GM19035 (cell line): ENCODE measurements at regions not wholly inside any gene's neighbourhood (a gene's known extent, or its start where the extent isn't known, plus 50 kb on each side); places are given as distances from the start of the nearest gene placed in this dataset.
"Not testable (repeated sequence)": the region's sequence is repeated elsewhere in the genome, so short reads cannot be mapped to it uniquely, and the experiment has no call there.

Experiments used
- ATAC-seq: cut with Tn5 transposase; IDR thresholded peaks from one replicate; pipeline ENCODE4 v1.9.1; 2021; ENCODE audit not compliant: unreplicated experiment

GRCh38 chr3:101142160-101142559, 148.9 kb upstream of the ABI3BP start:
- no peak for ATAC-seq

- no peak for ATAC-seq
These were observed 147.9 kb upstream of the ABI3BP start for GRCh38 chr3:101141135-101141534.

GRCh38 chr3:101138817-101139216, 145.6 kb upstream of the ABI3BP start:
- ATAC-seq = no peak

GRCh38 chr3:101134331-101134730, 141.1 kb upstream of the ABI3BP start:
- ATAC-seq = no peak

GRCh38 chr3:101133652-101134051, 140.4 kb upstream of the ABI3BP start:
- ATAC-seq = no peak

- not testable (repeated sequence) for ATAC-seq
These were observed 140.0 kb upstream of the ABI3BP start for GRCh38 chr3:101133197-101133596.

GRCh38 chr3:101131767-101132166, 138.5 kb upstream of the ABI3BP start:
- ATAC-seq = no peak

- ATAC-seq = no peak
These were observed 135.6 kb upstream of the ABI3BP start for GRCh38 chr3:101128786-101129185.

- ATAC-seq = no peak
These were observed 134.8 kb upstream of the ABI3BP start for GRCh38 chr3:101128001-101128400.

- no peak for ATAC-seq
These were observed 130.9 kb upstream of the ABI3BP start for GRCh38 chr3:101124125-101124524.

GRCh38 chr3:101123081-101123480, 129.9 kb upstream of the ABI3BP start:
- ATAC-seq = no peak

GRCh38 chr3:101122681-101123080, 129.5 kb upstream of the ABI3BP start:
- ATAC-seq = no peak

- ATAC-seq = no peak
These were observed 126.8 kb upstream of the ABI3BP start for GRCh38 chr3:101120039-101120438.

GRCh38 chr3:101119535-101119934, 126.3 kb upstream of the ABI3BP start:
- no peak for ATAC-seq

GRCh38 chr3:101117980-101118379, 124.8 kb upstream of the ABI3BP start:
- ATAC-seq = no peak

- no peak for ATAC-seq
These were observed 124.2 kb upstream of the ABI3BP start for GRCh38 chr3:101117465-101117864.

- not testable (repeated sequence) for ATAC-seq
These were observed 117.1 kb upstream of the ABI3BP start for GRCh38 chr3:101110295-101110694.

- no peak for ATAC-seq
These were observed 111.1 kb upstream of the ABI3BP start for GRCh38 chr3:101104321-101104720.

- ATAC-seq = no peak
These were observed 109.6 kb upstream of the ABI3BP start for GRCh38 chr3:101102678-101103296.

GRCh38 chr3:101100361-101101009, 107.3 kb upstream of the ABI3BP start:
- no peak for ATAC-seq

GRCh38 chr3:101099791-101100190, 106.6 kb upstream of the ABI3BP start:
- no peak for ATAC-seq

GRCh38 chr3:101096444-101096843, 103.2 kb upstream of the ABI3BP start:
- ATAC-seq = no peak
